ENCODE measurements at regions not wholly inside any gene's neighbourhood (a gene's known extent, or its start where the extent isn't known, plus 50 kb on each side); places are given as distances from the start of the nearest gene placed in this dataset.

DNA sequence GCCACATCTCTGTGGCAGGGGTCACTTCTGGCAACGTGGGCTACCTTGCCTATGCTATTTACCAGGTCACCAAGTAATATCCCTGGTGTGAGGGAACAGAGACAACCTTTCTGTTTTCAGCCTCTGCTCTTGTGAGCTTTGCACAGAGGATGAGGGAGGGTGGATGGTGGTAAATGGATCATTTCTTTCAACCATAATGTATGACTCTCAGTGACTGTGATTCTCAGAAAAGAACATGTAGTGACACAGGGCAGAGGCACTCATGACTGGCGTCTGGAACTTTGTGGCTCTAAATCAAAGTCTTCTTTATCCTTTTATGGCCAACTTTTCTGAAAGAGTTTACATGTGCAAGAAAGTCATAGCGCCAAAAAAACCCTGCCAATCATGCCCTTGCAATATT, 153.5 kb upstream of the USP24 start:
- no peak overlapping the region for H3K4me2 ChIP-seq (ENCODE audit: low read depth, low read length, poor library complexity, severe bottlenecking)
- no peaks in the 10 kb centered on the region for H3K9me3 ChIP-seq (ENCODE audit: insufficient read depth, low read depth, low read length)
- H3K27me3 ChIP-seq (ENCODE audit: insufficient read depth, low read length, poor library complexity, severe bottlenecking): no peaks in the 10 kb centered on the region
- H2AFZ ChIP-seq (ENCODE audit: low read length): no peak overlapping the region
- TF ChIP-seq EZH2phosphoT487 (IDR thresholded peaks at IDR 0.05; ENCODE audit: borderline replicate concordance): no peak
- TF ChIP-seq, protein P1, sequence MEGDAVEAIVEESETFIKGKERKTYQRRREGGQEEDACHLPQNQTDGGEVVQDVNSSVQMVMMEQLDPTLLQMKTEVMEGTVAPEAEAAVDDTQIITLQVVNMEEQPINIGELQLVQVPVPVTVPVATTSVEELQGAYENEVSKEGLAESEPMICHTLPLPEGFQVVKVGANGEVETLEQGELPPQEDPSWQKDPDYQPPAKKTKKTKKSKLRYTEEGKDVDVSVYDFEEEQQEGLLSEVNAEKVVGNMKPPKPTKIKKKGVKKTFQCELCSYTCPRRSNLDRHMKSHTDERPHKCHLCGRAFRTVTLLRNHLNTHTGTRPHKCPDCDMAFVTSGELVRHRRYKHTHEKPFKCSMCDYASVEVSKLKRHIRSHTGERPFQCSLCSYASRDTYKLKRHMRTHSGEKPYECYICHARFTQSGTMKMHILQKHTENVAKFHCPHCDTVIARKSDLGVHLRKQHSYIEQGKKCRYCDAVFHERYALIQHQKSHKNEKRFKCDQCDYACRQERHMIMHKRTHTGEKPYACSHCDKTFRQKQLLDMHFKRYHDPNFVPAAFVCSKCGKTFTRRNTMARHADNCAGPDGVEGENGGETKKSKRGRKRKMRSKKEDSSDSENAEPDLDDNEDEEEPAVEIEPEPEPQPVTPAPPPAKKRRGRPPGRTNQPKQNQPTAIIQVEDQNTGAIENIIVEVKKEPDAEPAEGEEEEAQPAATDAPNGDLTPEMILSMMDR (conservative IDR thresholded peaks at IDR 0.05; ENCODE audit: low read length): no peak
- H3K4me3 ChIP-seq (ENCODE audit: low read length, poor library complexity, severe bottlenecking): no peak overlapping the region
- H3K79me2 ChIP-seq (ENCODE audit: insufficient read depth, low read length): no peaks in the 10 kb centered on the region
- H3K9ac ChIP-seq (ENCODE audit: low read depth, low read length, poor library complexity, severe bottlenecking): no peak overlapping the region
- no peaks in the 10 kb centered on the region for H3K9me2 ChIP-seq (replicated peaks; ENCODE audit: low read depth, low read length)
- H3K36me3 ChIP-seq (ENCODE audit: insufficient read depth, low read length): no peaks in the 10 kb centered on the region
- H3F3A ChIP-seq (ENCODE audit: low read depth): no peaks in the 10 kb centered on the region
- H4K20me1 ChIP-seq (ENCODE audit: insufficient read depth, low read length, poor library complexity, severe bottlenecking): no peaks in the 10 kb centered on the region
- H3K4me1 ChIP-seq (ENCODE audit: insufficient read depth, low read length, poor library complexity, severe bottlenecking): peaks cover 8% of the 10 kb centered on the region

DNA sequence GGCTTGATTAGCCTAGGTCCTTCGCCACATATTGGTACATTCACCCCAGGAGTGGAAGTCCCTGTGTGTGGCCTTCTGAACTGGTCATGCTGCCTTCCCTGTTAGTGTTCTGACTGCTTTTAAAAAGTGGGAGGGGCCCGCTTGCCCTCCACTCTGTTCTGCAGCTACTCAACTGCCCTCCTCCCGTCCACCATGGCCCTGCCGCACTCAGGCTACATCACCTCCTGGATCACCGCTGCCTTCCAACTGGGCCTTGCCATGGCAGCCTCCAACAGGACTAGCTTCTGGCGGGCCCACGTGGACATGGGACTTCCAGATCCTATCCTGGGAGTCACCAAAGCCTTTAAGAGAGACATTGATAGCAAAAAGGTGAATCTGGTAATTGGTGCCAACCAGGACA, 152.1 kb upstream of the USP24 start:
- Histone ChIP-seq H4K20me1 (ENCODE audit: insufficient read depth, low read length, poor library complexity, severe bottlenecking) (no peaks in the 10 kb centered on the region), H3K79me2 (ENCODE audit: insufficient read depth, low read length) (no peaks in the 10 kb centered on the region), H3K9ac (ENCODE audit: low read depth, low read length, poor library complexity, severe bottlenecking) (no peak overlapping the region), H3K9me2 (replicated peaks; ENCODE audit: low read depth, low read length) (no peaks in the 10 kb centered on the region), H3K4me1 (ENCODE audit: insufficient read depth, low read length, poor library complexity, severe bottlenecking) (peaks cover 22% of the 10 kb centered on the region), H2AFZ (ENCODE audit: low read length) (no peak overlapping the region), H3K4me2 (ENCODE audit: low read depth, low read length, poor library complexity, severe bottlenecking) (no peak overlapping the region), H3K4me3 (ENCODE audit: low read length, poor library complexity, severe bottlenecking) (no peak overlapping the region), H3F3A (ENCODE audit: low read depth) (no peaks in the 10 kb centered on the region), H3K36me3 (ENCODE audit: insufficient read depth, low read length) (no peaks in the 10 kb centered on the region), H3K9me3 (ENCODE audit: insufficient read depth, low read depth, low read length) (no peaks in the 10 kb centered on the region), H3K27me3 (ENCODE audit: insufficient read depth, low read length, poor library complexity, severe bottlenecking) (no peaks in the 10 kb centered on the region)
- TF ChIP-seq, protein P1 (conservative IDR thresholded peaks at IDR 0.05; ENCODE audit: low read length): no peak
- TF ChIP-seq EZH2phosphoT487 (IDR thresholded peaks at IDR 0.05; ENCODE audit: borderline replicate concordance): no peak

DNA sequence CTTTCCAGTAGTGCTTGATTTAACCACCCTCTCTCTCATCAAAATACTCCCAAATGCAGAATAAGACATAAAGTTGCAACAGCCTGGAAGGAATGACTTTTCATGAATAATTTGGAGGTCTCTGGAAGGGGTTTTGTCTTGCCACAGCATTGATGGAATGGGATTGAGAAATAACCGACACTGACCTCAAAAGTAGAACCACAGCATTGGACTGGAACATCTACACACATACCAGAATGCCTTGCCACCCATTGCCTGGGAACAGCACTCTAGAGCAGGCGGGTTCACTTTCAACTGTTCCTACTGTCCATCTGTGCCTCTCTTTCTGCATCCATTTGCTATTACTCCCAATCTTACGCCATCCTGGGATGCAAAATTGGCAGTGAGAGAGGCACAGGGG, 149.1 kb upstream of the USP24 start:
- H3F3A ChIP-seq (ENCODE audit: low read depth): no peaks in the 10 kb centered on the region
- H3K4me3 ChIP-seq (ENCODE audit: low read length, poor library complexity, severe bottlenecking): no peak overlapping the region
- H3K79me2 ChIP-seq (ENCODE audit: insufficient read depth, low read length): no peaks in the 10 kb centered on the region
- no peaks in the 10 kb centered on the region for H4K20me1 ChIP-seq (ENCODE audit: insufficient read depth, low read length, poor library complexity, severe bottlenecking)
- no peaks in the 10 kb centered on the region for H3K9me2 ChIP-seq (replicated peaks; ENCODE audit: low read depth, low read length)
- no peak for TF ChIP-seq EZH2phosphoT487 (IDR thresholded peaks at IDR 0.05; ENCODE audit: borderline replicate concordance)
- TF ChIP-seq, protein P1 (conservative IDR thresholded peaks at IDR 0.05; ENCODE audit: low read length): no peak
- H3K4me2 ChIP-seq (ENCODE audit: low read depth, low read length, poor library complexity, severe bottlenecking): no peak overlapping the region
- no peaks in the 10 kb centered on the region for H3K36me3 ChIP-seq (ENCODE audit: insufficient read depth, low read length)
- no peaks in the 10 kb centered on the region for H3K27me3 ChIP-seq (ENCODE audit: insufficient read depth, low read length, poor library complexity, severe bottlenecking)
- peak overlapping the region; percentile 11 for H3K9ac ChIP-seq (ENCODE audit: low read depth, low read length, poor library complexity, severe bottlenecking)
- H3K4me1 ChIP-seq (ENCODE audit: insufficient read depth, low read length, poor library complexity, severe bottlenecking): peaks cover 23% of the 10 kb centered on the region
- H3K9me3 ChIP-seq (ENCODE audit: insufficient read depth, low read depth, low read length): no peaks in the 10 kb centered on the region
- H2AFZ ChIP-seq (ENCODE audit: low read length): no peak overlapping the region

Data from Loucy (cell line).